ENCODE measurements at regions not wholly inside any gene's neighbourhood (a gene's known extent, or its start where the extent isn't known, plus 50 kb on each side); places are given as distances from the start of the nearest gene placed in this dataset.
A peak's percentile ranks its signal among the peaks of the same experiment; 100 is the strongest.

DNA sequence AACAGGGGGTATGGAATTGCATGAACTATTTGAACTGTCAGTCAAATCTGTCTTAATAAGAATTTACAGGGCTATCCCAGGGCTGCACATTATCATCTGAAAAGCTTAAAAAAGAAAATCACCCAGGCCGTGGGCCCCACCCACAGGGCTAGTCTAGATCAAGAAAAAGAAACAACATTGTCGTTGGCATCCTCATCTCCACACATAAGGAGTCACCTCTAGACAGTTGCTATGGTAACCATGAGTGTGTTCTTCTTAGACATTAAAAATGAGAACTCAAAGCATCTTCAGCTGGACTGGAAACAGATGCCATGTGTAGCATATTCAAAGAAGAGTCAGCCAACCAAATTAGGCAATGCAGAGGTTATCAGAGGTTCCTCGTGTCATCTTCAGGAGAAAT is 72.3 kb upstream of the CPO start:
- DNase-seq, result no peak
- Histone ChIP-seq H3K4me3 (ENCODE audit: low read depth, low read length) (no peak overlapping the region), H3K36me3 (no peaks in the 10 kb centered on the region), H3K4me1 (no peaks in the 10 kb centered on the region), H3K9me3 (no peaks in the 10 kb centered on the region), H3K27me3 (no peaks in the 10 kb centered on the region)
- TF ChIP-seq, protein P1, sequence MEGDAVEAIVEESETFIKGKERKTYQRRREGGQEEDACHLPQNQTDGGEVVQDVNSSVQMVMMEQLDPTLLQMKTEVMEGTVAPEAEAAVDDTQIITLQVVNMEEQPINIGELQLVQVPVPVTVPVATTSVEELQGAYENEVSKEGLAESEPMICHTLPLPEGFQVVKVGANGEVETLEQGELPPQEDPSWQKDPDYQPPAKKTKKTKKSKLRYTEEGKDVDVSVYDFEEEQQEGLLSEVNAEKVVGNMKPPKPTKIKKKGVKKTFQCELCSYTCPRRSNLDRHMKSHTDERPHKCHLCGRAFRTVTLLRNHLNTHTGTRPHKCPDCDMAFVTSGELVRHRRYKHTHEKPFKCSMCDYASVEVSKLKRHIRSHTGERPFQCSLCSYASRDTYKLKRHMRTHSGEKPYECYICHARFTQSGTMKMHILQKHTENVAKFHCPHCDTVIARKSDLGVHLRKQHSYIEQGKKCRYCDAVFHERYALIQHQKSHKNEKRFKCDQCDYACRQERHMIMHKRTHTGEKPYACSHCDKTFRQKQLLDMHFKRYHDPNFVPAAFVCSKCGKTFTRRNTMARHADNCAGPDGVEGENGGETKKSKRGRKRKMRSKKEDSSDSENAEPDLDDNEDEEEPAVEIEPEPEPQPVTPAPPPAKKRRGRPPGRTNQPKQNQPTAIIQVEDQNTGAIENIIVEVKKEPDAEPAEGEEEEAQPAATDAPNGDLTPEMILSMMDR (IDR thresholded peaks at IDR 0.05; ENCODE audit: low read depth, low read length), result no peak

DNA sequence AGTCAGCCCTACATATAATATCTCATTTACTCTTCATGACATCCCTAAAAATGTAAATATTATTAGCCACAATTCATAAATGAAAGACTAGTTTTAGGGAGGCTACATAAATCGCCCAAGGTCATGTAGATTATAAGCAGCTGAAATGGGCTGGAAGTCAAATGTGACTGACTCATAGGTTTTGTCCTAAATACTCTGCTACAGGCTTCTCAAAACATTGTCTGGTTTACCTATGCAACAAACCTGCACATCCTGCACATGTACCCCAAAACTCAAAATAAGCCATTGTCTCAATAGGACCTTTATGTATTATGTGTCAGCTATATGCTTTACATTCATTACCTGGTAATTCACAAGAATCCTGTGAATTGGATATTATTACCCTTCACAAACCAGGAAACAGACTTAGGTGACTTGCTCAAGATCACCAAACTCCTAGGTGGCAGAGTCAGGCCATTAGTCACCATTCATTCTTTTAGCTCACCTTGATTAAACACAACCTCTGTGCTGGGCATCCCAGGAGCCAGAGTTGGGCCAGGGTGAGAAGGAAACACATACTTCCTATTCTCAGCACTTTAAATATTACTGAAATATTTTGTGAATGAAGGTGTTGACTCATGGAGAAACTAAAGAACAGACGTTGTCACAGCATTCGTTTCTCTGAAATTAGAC is 69.4 kb upstream of the CPO start:
- Histone ChIP-seq H3K27me3 (no peaks in the 10 kb centered on the region), H3K9me3 (no peaks in the 10 kb centered on the region), H3K36me3 (no peaks in the 10 kb centered on the region), H3K4me3 (ENCODE audit: low read depth, low read length) (no peak overlapping the region), H3K4me1 (peaks cover 11% of the 10 kb centered on the region)
- DNase-seq, result no peak
- TF ChIP-seq, protein P1 (IDR thresholded peaks at IDR 0.05; ENCODE audit: low read depth, low read length), result no peak

DNA sequence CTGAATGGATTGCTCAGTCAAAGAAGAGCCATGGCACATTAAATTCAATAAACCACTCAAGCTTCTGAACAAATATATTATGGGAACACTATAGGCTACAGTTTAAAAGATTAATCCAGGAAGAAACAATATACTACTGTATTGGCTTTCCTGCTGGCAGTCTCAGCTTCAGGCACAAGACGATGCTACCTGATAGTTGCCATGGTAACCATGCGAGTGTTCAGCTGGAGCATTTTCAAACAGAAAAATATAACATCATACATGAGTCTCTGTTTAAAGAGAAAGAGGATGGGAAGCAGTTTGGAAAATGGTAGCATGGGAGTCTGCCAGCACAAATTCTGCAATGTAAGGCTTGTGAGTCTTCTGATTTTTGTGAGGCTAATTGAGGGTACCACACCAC is 65.9 kb upstream of the CPO start:
- TF ChIP-seq, protein P1 (IDR thresholded peaks at IDR 0.05; ENCODE audit: low read depth, low read length), result no peak
- peak; percentile 71 for DNase-seq
- no peaks in the 10 kb centered on the region for H3K27me3 ChIP-seq

DNA sequence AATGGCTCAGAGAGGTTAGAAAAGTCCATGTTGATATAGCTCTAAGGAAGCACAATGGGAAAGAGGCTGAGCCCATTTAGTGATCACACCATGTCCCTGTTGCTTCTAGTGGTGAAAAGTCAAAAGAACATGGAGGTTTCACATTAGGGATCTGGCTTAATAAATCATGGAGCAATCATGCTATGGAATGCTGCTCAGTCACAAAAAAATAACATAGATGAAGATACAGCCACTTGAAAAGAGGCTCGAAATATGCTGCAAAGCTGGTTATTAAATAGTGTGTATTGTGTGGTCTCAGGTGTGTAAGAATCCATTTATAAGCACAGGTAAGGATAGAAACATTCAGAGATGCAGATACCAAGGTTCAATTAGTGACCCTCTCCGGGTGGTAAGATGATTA is 63.6 kb upstream of the CPO start:
- Histone ChIP-seq H3K4me1 (peaks cover 11% of the 10 kb centered on the region), H3K9me3 (no peaks in the 10 kb centered on the region), H3K36me3 (no peaks in the 10 kb centered on the region), H3K4me3 (ENCODE audit: low read depth, low read length) (no peak overlapping the region), H3K27me3 (no peaks in the 10 kb centered on the region)
- TF ChIP-seq, protein P1 (IDR thresholded peaks at IDR 0.05; ENCODE audit: low read depth, low read length), result no peak
- DNase-seq, result no peak

More for the DNA sequence above, 65.9 kb upstream of the CPO start:
- Histone ChIP-seq H3K4me1 (peaks cover 11% of the 10 kb centered on the region), H3K36me3 (no peaks in the 10 kb centered on the region), H3K4me3 (ENCODE audit: low read depth, low read length) (no peak overlapping the region), H3K9me3 (no peaks in the 10 kb centered on the region)

DNA sequence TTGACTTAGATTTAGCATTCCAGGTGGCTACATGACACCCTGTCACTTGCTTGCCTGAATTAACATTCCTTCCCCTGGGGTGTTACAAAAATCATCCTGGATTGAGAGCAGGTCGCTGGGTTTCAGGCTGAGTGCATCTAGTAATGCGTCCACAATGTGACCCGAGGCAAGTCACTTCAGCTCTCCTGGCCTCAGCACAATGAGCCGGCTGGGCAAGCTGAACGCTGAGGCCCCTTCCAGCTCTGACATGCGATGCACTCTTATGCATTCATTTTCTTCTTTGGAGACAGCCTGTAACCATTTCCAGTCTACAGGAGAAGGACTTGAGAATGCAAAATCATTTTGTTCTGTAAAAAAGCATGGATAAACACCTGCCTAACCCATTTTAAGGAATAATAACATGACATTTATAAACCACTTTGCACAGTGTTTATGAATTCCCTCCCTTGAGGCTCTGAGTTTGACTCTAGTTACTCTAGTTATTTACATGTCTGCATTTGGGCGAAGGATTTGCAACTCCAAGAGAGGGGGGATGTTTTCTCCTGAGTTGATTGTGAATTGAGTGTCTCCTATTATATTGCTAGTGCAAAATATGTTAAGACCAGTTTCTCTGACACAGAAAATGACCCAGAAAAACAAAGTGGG is 63.0 kb upstream of the CPO start:
- no peak for DNase-seq
- no peaks in the 10 kb centered on the region for H3K27me3 ChIP-seq
- no peaks in the 10 kb centered on the region for H3K9me3 ChIP-seq
- H3K36me3 ChIP-seq, result no peaks in the 10 kb centered on the region
- H3K4me3 ChIP-seq (ENCODE audit: low read depth, low read length), result no peak overlapping the region
- TF ChIP-seq, protein P1 (IDR thresholded peaks at IDR 0.05; ENCODE audit: low read depth, low read length), result no peak
- H3K4me1 ChIP-seq, result peaks cover 11% of the 10 kb centered on the region

DNA sequence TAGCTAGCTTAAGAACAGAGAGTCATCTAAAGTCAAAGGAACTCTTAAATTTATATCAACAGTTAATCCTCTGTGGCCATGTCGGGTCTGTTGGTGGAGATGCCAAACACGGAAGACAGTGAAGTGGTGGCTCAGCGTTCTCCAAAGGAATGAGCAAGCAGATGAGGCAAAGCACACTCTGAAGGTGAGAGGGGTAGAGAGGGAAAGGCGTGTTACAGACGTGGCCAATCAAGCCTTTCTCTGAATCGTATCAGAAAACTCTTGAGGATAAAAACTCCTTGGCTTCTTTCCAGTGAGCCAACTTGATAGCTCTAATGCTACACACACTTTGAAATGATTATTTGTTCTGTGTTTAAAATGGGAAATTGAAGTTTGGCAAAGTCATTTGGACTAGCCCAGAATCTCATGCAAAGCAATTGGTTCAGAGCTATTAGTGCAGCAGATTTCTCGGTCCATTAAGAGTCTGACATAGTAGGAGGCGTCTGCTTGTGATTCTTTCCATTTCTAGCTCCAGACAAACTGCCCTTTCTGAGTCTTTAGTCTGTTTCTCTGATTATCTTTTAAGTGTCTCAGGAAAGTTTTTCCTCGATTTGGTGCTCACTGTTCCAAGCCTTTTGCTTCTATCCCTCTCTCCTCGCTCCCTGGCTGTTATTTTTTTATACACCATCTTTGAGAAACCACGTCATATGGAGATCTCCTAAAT is 57.5 kb upstream of the CPO start:
- DNase-seq, result no peak
- H3K4me1 ChIP-seq, result no peaks in the 10 kb centered on the region
- TF ChIP-seq, protein P1 (IDR thresholded peaks at IDR 0.05; ENCODE audit: low read depth, low read length), result no peak
- no peaks in the 10 kb centered on the region for H3K9me3 ChIP-seq
- no peak overlapping the region for H3K4me3 ChIP-seq (ENCODE audit: low read depth, low read length)
- no peaks in the 10 kb centered on the region for H3K27me3 ChIP-seq
- no peaks in the 10 kb centered on the region for H3K36me3 ChIP-seq
